ENCODE measurements at regions not wholly inside any gene's neighbourhood (a gene's known extent, or its start where the extent isn't known, plus 50 kb on each side); places are given as distances from the start of the nearest gene placed in this dataset.

DNA sequence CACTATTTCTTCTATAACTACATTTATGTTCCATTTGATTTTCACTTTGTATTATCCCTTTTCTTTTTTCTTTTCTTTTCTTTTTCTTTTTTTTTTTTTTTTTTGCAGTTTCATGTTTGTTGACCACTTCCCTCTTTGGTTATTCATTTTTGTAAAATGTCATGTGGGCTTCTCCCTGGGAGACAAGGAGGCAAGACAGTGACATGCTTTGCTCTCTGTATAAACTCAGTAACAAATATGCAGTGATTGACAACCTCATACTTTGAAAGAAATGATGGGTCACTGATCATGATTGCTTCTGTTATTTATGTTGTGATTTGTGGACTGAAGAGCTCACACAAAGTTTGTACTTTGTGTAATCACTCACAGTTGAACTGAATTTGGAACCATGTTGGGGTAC lies 90.2 kb upstream of the ABI1 start:
- TF ChIP-seq POLR2A (IDR thresholded peaks at IDR 0.05) = no peak
- TF ChIP-seq, protein P1, sequence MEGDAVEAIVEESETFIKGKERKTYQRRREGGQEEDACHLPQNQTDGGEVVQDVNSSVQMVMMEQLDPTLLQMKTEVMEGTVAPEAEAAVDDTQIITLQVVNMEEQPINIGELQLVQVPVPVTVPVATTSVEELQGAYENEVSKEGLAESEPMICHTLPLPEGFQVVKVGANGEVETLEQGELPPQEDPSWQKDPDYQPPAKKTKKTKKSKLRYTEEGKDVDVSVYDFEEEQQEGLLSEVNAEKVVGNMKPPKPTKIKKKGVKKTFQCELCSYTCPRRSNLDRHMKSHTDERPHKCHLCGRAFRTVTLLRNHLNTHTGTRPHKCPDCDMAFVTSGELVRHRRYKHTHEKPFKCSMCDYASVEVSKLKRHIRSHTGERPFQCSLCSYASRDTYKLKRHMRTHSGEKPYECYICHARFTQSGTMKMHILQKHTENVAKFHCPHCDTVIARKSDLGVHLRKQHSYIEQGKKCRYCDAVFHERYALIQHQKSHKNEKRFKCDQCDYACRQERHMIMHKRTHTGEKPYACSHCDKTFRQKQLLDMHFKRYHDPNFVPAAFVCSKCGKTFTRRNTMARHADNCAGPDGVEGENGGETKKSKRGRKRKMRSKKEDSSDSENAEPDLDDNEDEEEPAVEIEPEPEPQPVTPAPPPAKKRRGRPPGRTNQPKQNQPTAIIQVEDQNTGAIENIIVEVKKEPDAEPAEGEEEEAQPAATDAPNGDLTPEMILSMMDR (IDR thresholded peaks at IDR 0.05) = no peak
